Spleen (tissue), 7 donors: ENCODE measurements at regions not wholly inside any gene's neighbourhood (a gene's known extent, or its start where the extent isn't known, plus 50 kb on each side); places are given as distances from the start of the nearest gene placed in this dataset.

Experiments used
- CTCF ChIP-seq, 11 experiments: fragments of 200-600 bp in 7 of 11; fragments of 450-650 bp in 4 of 11; sonication (generic) in 4 of 11; IDR thresholded peaks in 8 of 11; conservative IDR thresholded peaks in 3 of 11; 1 replicate in 7 of 11; 2 replicates in 4 of 11; pipeline versions ENCODE4 v1.4.0 to v1.8.0; 2016 to 2021; ENCODE audit warnings: antibody characterized with exemption in 11 of 11, inconsistent platforms in 4 of 11, mild to moderate bottlenecking in 1 of 11
- POLR2A ChIP-seq, 3 donors: fragments of 450-650 bp; IDR thresholded peaks; one replicate each; pipeline ENCODE4 v1.5.1; 2017; ENCODE audit warnings: antibody characterized with exemption in 3 of 3, mild to moderate bottlenecking in 1 of 3
- POLR2AphosphoS5 ChIP-seq, 3 donors: sonication (generic); formaldehyde crosslinking; IDR thresholded peaks; one replicate each; pipeline ENCODE4 v1.5.1; 2017; ENCODE audit warnings: antibody characterized with exemption in 3 of 3
- donor health status: DM: no; HTN: no; CAD: no; lungs with moderate emphysema.
- donor health status: DM: no; HTN: no; CAD: no.
- donor health status: DM: no; HTN: no; CAD: no.

DNA sequence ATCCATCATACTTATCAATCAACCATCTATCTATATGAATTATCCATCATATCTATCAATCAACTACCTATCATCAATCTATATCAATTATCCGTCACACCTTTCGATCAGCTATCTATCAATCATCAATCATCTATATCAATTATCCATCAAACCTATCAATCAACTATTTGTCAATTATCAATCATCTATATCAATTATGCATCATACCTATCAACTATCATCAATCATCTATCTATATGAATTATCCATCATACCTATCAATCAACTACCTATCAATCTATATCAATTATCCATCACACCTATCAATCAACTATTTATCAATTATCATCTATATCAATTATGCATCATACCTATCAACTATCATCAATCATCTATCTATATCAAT lies 70.6 kb upstream of the PPP2R3B start:
- no peak for TF ChIP-seq CTCF (IDR thresholded peaks at IDR 0.05 in 8 of 11, conservative IDR thresholded peaks at IDR 0.05 in 3 of 11)
- TF ChIP-seq POLR2A (IDR thresholded peaks at IDR 0.05) = no peak
- TF ChIP-seq POLR2AphosphoS5 (IDR thresholded peaks at IDR 0.05) = no peak
